Suprapubic skin (tissue), 3 donors: ENCODE measurements at regions not wholly inside any gene's neighbourhood (a gene's known extent, or its start where the extent isn't known, plus 50 kb on each side); places are given as distances from the start of the nearest gene placed in this dataset.

Source experiments
- CTCF ChIP-seq, 2 donors: fragments of 200-600 bp in 1 of 2; fragments of 450-650 bp in 1 of 2; sonication (generic) in 1 of 2; IDR thresholded peaks; one replicate each; pipeline ENCODE4 v1.5.1; 2016 to 2019; ENCODE audit warnings: antibody characterized with exemption in 2 of 2, mild to moderate bottlenecking in 1 of 2, moderate library complexity in 1 of 2
- EP300 ChIP-seq: sonication (generic); formaldehyde crosslinking; IDR thresholded peaks from one replicate; pipeline ENCODE4 v1.6.1; 2017; ENCODE audit warnings: antibody characterized with exemption
- POLR2A ChIP-seq, 2 donors: fragments of 450-650 bp; IDR thresholded peaks; one replicate each; pipeline ENCODE4 v1.6.1; 2017; ENCODE audit warnings: antibody characterized with exemption in 2 of 2, mild to moderate bottlenecking in 2 of 2, moderate library complexity in 2 of 2

GRCh38 chr2:107313316-107313715 is 427.3 kb upstream of the ST6GAL2 start:
- TF ChIP-seq EP300 (no peak), POLR2A (IDR thresholded peaks at IDR 0.05) (no peak), CTCF (IDR thresholded peaks at IDR 0.05) (no peak)
